COLO668 (cell line): ENCODE measurements at regions not wholly inside any gene's neighbourhood (a gene's known extent, or its start where the extent isn't known, plus 50 kb on each side); places are given as distances from the start of the nearest gene placed in this dataset.

Experiments used
- DNase-seq: peaks from one replicate; lab custom pipeline; 2025; ENCODE audit not compliant: unreplicated experiment; lab: John Stamatoyannopoulos, UW

GRCh38 chr3:159123877-159124276 is 322.0 kb downstream of the MFSD1 start:
- no peak for DNase-seq

- no peak for DNase-seq
Measured at GRCh38 chr3:159126261-159127020, 324.6 kb downstream of the MFSD1 start.

- DNase-seq, result no peak
Measured at GRCh38 chr3:159127021-159127392, 325.2 kb downstream of the MFSD1 start.

DNA sequence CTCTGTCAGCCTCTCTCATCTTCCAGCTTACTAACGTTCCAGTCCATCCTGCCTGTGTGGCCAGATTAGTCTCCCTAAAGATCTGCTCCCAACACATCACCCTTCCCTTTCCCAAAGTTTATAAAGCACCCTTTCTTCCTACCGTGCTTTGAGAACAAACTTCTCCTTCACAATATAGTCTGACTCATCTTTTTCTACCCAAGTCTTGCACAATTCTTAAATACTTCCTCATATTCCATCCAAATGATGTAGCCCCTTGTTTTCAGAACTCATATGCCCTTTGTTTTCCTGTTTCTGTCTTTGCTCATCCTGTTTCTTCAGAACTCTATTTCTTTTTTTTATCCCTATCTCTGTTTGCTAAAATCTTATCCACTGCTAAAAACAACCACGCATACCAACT is 326.8 kb downstream of the MFSD1 start:
- DNase-seq, result no peak

DNA sequence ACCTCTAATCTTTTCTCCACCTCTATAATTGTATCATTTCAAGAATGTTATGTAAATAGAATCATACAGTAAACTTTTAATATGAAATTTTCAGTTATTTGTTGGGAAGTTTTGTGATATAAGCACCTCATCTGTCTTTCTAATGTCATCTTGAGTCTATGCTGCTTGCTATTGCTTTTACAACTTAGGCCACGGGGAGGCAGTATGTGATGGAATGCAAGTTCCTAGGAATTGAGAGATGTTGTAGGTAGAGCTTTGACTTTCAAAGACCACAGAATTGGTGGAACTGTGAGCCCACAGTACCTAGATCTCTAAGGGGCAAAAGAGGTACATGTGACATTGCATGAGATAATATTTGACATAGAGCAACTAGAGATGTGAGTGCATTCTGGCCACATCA is 328.3 kb downstream of the MFSD1 start:
- no peak for DNase-seq

DNA sequence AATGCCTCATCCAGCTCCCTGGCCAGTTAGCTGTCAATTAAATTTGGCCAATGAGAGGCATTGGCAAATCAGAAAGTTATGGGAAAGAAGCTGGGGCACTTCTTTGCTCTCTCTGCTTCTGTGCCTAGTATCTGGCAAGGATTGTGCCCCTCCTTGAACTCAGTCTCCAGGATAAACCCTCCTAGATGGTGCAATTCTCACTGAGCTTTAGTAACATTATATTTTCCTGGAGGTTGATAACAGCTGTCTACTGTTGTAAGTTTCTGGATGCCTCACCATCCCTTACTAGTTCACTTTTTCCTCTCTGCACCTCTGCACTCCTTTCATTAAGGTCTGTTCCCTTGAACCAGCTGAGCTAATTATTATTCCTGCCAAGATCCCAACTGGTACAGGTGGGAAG is 329.5 kb downstream of the MFSD1 start:
- no peak for DNase-seq

GRCh38 chr3:159137949-159138348 is 336.1 kb downstream of the MFSD1 start:
- no peak for DNase-seq

GRCh38 chr3:159139326-159139725 is 337.5 kb downstream of the MFSD1 start:
- DNase-seq, result no peak

DNA sequence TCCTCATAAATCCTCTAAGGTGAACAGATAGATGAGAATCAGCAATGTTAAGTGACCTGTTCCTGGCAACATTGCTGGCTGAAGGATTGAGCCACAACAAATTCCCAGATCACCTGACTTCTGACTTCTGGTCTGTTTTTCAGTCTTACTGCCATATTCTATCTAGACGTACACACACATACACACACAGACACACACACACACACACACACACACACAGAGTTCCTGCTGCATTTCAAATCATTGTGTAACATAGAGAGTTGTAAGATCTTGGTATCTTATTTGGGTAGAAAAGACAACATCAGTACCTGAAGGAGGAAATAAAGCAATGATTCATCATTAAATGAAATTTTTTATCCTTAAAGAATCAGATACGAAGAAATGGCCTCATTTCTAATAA is 342.6 kb downstream of the MFSD1 start:
- DNase-seq, result no peak

DNA sequence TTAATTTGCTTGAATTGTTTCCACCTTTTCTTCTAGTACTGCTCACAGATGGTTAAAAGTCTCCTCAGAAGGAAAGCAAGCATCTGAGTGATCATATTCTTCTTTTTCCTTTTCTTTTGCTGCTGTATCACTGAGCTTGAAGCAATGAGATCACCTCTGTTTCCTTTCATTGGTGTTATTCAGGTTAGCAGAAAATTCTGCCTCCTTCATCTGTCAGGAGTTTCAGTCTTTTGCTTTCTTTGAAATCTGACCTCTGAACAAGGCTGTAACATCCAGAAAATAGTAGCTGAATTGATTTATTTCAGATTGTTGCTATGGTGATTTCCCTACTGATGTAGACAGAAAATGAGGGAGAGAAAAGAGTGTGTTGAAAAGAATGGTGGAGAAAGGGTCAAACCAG is 343.0 kb downstream of the MFSD1 start:
- DNase-seq, result no peak

DNA sequence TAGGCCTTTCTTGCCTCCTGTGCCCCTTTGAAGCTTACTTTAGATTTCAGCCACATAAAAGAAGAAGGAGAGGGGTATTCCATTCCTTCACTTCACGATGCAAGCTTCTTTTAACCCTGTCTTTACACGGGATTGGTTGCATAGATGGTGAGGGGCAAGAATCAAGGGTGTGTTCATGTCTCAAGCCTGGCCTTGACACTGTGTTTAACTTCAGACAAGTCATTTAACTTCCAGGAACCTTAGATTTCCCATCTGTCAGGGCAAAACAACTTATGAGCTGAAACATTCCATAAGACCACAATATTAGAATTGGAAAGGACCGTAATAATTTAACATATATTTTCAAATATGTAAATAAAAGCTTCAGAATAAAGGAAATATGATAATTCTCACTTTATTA is 344.5 kb downstream of the MFSD1 start:
- no peak for DNase-seq

GRCh38 chr3:159146856-159147435 is 345.1 kb downstream of the MFSD1 start:
- no peak for DNase-seq

GRCh38 chr3:159147813-159148212 is 346.0 kb downstream of the MFSD1 start:
- no peak for DNase-seq

DNA sequence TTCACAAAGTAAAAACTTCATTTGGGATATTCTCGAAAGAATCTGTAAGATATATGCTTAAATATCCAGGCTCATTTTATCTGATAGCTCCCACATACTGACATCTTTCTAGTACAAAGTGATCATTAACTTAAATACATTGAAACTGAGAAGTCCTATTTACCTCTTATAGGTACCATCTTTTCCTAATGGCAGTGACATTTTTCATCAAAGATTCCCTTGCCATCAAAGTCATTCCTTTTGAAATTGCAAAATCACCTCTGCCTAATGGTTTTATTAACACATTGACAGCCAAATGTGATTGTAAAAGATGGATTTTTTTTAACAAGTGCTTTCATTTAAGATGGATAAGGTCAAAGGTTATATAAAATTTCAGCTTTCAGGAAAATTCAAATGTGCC is 346.6 kb downstream of the MFSD1 start:
- no peak for DNase-seq

- no peak for DNase-seq
Measured at GRCh38 chr3:159149131-159149530, 347.3 kb downstream of the MFSD1 start.

- no peak for DNase-seq
Measured at GRCh38 chr3:159149633-159150032, 347.8 kb downstream of the MFSD1 start.

DNA sequence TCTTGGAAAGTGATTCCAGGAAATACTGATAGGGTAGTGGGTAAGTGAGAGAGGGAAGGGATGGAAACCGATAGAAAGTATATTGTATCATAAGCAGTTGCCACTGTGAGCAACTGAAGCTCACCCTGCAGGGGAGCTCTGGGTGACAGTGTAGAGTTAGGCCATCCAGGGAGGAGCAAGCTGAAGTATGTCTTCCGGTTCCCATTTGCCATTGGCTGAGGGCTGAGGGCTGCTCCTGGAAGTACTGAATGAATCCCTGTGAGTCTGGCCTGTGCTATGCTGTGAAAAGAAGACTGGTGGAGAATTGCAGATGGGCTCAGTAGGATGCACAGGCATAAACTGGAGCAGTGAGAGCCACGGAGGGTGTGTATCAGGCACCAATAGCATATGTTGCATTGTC is 348.3 kb downstream of the MFSD1 start:
- DNase-seq, result no peak

DNA sequence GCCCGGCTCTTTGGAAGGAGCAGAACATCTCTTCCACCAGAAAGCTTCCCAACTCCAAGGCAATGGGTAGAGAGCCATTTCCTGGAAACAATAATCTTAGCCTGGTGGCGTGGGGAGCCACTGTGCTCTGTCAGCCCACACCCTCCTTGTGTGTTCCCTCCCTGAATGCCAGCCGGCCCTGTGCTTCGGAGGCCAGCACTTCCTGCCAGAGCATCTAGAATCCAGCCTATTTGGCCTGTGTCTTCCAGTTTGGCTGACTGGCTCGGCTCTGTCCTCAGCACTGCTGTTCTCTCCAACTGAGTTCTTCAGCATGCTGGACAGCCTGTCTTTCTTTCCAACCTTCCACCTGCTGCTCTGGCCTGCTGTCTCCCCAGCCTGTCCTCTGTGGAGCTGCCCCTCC is 349.3 kb downstream of the MFSD1 start:
- no peak for DNase-seq

DNA sequence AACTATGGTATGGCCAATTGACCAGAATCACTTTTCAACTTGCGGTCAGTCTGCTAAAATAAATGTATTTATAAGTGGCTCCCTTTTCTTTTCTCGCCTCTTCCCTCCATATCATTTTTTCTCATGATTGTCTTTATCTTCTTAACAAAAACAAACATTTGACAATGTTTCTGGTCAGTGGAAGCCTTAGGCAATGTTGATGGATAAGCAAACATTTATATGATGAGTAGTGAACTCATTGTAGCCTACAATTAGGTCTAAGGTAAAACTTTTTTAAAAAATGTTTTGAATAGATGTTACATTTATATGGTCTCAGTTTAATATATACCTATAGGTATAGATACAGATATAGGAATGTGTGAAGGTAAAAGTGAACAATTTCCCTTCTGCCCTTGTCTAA is 355.4 kb downstream of the MFSD1 start:
- no peak for DNase-seq

GRCh38 chr3:159158213-159158612 is 356.4 kb downstream of the MFSD1 start:
- no peak for DNase-seq

DNA sequence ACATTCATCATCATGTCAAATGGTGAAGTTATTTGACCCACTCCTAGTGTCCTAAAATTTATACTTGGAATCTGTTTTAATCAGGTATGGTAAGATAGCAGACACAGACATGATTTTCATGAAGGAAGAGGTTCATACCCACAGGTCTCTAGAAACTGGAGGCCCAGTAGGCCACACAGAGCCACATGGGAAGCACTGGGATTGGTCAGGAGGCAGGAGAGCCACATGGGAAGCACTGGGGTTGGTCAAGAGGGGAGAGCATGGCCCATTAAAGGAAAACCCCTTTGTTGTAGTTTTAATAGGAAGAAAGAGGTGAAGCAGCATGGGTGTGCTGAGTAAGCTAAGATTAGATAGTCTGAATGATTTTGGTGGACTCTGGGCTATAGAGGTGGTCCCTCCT is 356.9 kb downstream of the MFSD1 start:
- DNase-seq, result no peak

DNA sequence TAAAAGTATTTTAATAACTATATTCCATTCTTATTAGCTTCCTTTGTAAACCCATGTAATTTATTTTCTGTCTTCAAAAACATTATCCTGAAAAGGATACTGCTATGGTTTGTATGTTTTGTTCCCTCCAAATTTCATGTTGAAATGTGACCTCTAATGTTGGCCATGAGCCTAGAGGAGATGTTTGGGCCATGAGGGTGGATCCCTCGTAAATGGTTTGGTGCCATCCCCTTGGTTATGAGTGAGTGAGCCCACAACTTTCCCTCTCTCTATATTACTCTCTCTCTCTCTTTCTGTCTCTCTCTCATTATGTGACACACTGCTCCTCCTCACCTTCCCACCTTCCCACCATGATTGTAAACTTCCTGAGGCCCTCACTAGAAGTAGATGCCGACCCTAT is 357.7 kb downstream of the MFSD1 start:
- DNase-seq, result no peak

- DNase-seq, result no peak
Measured at GRCh38 chr3:159163656-159164055, 361.8 kb downstream of the MFSD1 start.
